Adipocyte (in vitro differentiated cells): ENCODE measurements at regions not wholly inside any gene's neighbourhood (a gene's known extent, or its start where the extent isn't known, plus 50 kb on each side); places are given as distances from the start of the nearest gene placed in this dataset.

Experiments
- DNase-seq: peaks from one replicate; pipeline ENCODE4 v3.0.0-alpha.2; 2015; ENCODE audit warnings: low read depth
- H3K27me3 ChIP-seq: replicated peaks from 2 replicates; pipeline ENCODE4 v1.7.0; 2013; ENCODE audit warnings: mild to moderate bottlenecking, low read length, moderate library complexity; ENCODE audit not compliant: control insufficient read depth, insufficient read depth
- H3K36me3 ChIP-seq: 2 replicates; pipeline ENCODE4 v1.7.0; 2013; ENCODE audit warnings: low read length, mild to moderate bottlenecking, moderate library complexity; ENCODE audit not compliant: control insufficient read depth, insufficient read depth, severe bottlenecking
- H3K4me1 ChIP-seq: 2 replicates; pipeline ENCODE4 v1.7.0; 2013; ENCODE audit warnings: mild to moderate bottlenecking, low read length, moderate library complexity; ENCODE audit not compliant: control insufficient read depth, insufficient read depth
- H3K4me3 ChIP-seq: 2 replicates; pipeline ENCODE4 v1.7.0; 2013; ENCODE audit warnings: mild to moderate bottlenecking, low read length, moderate library complexity
- H3K9ac ChIP-seq: 2 replicates; pipeline ENCODE4 v1.7.0; 2013; ENCODE audit warnings: mild to moderate bottlenecking, low read length, moderate library complexity
- H3K9me3 ChIP-seq: 2 replicates; pipeline ENCODE4 v1.7.0; 2013; ENCODE audit warnings: mild to moderate bottlenecking, low read length, moderate library complexity; ENCODE audit not compliant: control insufficient read depth

- Histone ChIP-seq H3K4me1 (peaks cover 23% of the 10 kb centered on the region), H3K9me3 (no peaks in the 10 kb centered on the region), H3K36me3 (no peaks in the 10 kb centered on the region), H3K9ac (no peak overlapping the region), H3K27me3 (no peaks in the 10 kb centered on the region), H3K4me3 (no peak overlapping the region)
- DNase-seq = peak; percentile 51
Observed at GRCh38 chr2:144876013-144876412, 356.1 kb upstream of the ZEB2 start.

DNA sequence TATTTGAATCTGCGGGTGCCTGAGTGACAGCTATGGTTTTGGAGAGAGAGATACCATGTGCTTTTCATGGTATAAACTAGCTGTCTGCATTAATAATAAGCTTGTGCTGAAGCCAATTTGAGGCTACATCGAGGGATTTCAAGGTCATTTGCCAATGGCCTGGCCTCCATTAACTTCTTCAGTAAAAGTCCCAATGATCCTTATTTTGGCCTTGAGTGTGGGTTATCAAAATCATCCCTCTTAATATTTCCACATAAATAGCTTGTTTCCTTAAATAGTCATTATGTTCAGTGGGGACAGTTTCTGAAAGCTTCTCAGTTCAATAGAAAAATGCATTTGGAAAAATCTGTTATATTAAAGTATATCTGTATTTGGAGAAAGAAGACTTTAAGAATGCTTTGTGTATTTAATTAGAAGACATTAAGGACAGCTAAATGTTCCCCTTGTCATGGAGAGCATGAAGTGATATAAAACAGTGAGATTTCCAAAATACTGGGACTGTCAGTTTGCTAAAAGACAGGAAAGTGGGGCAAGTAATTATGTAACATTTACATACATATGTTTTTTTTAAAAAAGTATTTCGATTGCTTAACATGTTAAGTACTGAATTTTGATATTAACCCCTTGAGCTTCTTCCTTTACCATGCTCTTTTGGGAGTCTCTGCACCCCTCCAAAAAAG is 355.5 kb upstream of the ZEB2 start:
- no peak for DNase-seq
- H3K27me3 ChIP-seq = no peaks in the 10 kb centered on the region

DNA sequence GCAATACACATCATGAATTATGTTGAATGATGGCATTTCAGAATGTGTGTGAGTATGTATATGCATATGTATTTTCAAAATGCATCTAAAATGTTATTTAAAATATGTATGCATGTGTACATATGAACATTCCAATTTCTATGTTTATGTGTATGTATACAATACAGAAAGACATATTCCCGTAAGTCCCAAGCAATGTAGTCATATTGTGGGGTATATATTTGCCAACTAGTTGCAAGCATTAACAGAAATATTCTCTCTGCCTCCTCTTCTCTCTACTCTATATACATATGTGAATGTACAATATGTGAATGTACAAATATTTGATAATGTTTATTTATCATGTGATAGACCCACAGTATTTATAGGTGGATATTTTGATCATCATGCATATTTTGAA is 345.8 kb upstream of the ZEB2 start:
- H3K4me3 ChIP-seq = no peak overlapping the region
- no peaks in the 10 kb centered on the region for H3K4me1 ChIP-seq
- H3K36me3 ChIP-seq = no peaks in the 10 kb centered on the region
- H3K27me3 ChIP-seq = no peaks in the 10 kb centered on the region
- no peaks in the 10 kb centered on the region for H3K9me3 ChIP-seq
- no peak for DNase-seq
- H3K9ac ChIP-seq = no peak overlapping the region

More for the DNA sequence above, 355.5 kb upstream of the ZEB2 start:
- H3K4me3 ChIP-seq = no peak overlapping the region
- H3K36me3 ChIP-seq = no peaks in the 10 kb centered on the region
- peaks cover 23% of the 10 kb centered on the region for H3K4me1 ChIP-seq
- H3K9ac ChIP-seq = peak overlapping the region; percentile 64
- no peaks in the 10 kb centered on the region for H3K9me3 ChIP-seq

DNA sequence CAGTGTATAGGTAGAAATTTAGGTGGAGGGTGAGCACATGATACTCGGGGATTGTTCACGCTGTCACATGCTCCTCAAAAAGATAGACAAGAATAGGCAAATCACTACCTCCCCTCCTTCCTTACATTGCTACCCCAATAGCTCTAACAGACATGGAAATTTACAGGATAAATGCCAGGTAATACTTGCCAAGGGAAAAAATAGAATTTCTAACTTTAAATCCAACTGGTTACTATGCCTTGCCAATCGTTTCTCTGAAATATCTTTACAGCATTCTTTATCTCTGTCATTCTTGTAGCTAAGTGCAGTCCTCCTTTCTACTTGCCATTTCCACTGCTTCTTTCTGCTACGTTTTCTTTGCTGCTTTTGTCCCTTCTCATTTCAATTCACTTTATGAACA is 339.8 kb upstream of the ZEB2 start:
- Histone ChIP-seq H3K27me3 (no peaks in the 10 kb centered on the region), H3K9ac (no peak overlapping the region), H3K4me1 (no peaks in the 10 kb centered on the region), H3K9me3 (peaks cover 3% of the 10 kb centered on the region), H3K4me3 (no peak overlapping the region), H3K36me3 (no peaks in the 10 kb centered on the region)
- DNase-seq = no peak

GRCh38 chr2:144858211-144858610 is 338.3 kb upstream of the ZEB2 start:
- no peaks in the 10 kb centered on the region for H3K36me3 ChIP-seq
- H3K9ac ChIP-seq = no peak overlapping the region
- no peaks in the 10 kb centered on the region for H3K4me1 ChIP-seq
- no peak for DNase-seq
- no peaks in the 10 kb centered on the region for H3K27me3 ChIP-seq
- H3K9me3 ChIP-seq = peaks cover 9% of the 10 kb centered on the region
- H3K4me3 ChIP-seq = no peak overlapping the region

DNA sequence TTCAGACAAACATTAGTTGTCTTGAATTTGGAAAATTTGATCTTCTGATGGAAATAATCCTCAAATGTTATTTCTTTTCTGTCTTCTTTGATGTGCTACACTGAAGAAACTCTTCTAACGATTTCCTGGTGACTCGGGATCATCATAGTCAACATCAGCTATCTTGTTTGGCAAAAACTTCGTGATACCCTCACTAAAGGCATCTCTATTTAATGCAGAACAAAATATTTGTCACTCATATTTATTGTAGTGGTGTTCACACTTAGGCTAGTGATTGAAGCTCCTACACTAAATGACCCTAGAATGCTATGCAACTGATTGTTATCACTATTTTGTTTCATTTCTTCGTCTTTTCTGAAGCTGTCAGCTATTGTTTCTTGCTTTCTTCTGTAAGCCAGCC is 334.7 kb upstream of the ZEB2 start:
- peaks cover 9% of the 10 kb centered on the region for H3K9me3 ChIP-seq
- H3K27me3 ChIP-seq = no peaks in the 10 kb centered on the region
- H3K36me3 ChIP-seq = no peaks in the 10 kb centered on the region
- H3K4me3 ChIP-seq = no peak overlapping the region
- peaks cover 1% of the 10 kb centered on the region for H3K4me1 ChIP-seq
- no peak for DNase-seq
- H3K9ac ChIP-seq = no peak overlapping the region

DNA sequence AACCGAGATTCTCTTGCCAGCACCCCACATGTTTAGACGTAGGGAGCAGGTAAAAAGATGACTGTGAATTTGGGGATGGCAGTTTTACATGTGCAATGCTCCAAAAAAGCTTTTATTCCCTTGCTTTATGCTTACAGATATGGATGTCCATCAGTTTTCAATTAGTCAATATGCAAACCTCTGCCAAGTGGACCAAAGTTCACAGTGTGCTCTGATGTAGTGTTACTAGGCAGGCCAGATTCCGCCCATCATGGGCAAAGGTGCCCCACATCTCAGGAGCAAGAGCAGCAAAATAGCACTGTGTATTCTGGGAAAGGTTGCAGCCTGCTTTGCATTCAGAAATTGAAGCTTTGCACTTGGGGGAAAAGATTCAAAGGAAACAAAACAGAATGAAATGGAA is 329.7 kb upstream of the ZEB2 start:
- Histone ChIP-seq H3K27me3 (no peaks in the 10 kb centered on the region), H3K4me1 (peaks cover 4% of the 10 kb centered on the region), H3K9ac (no peak overlapping the region), H3K36me3 (no peaks in the 10 kb centered on the region), H3K9me3 (peaks cover 5% of the 10 kb centered on the region), H3K4me3 (no peak overlapping the region)
- DNase-seq = peak; percentile 55

- no peaks in the 10 kb centered on the region for H3K27me3 ChIP-seq
- no peak for DNase-seq
- H3K9me3 ChIP-seq = no peaks in the 10 kb centered on the region
- peaks cover 4% of the 10 kb centered on the region for H3K4me1 ChIP-seq
- no peak overlapping the region for H3K9ac ChIP-seq
- no peaks in the 10 kb centered on the region for H3K36me3 ChIP-seq
- no peak overlapping the region for H3K4me3 ChIP-seq
Observed at GRCh38 chr2:144848423-144848822, 328.5 kb upstream of the ZEB2 start.

GRCh38 chr2:144847347-144848080 is 327.6 kb upstream of the ZEB2 start:
- Histone ChIP-seq H3K27me3 (no peaks in the 10 kb centered on the region), H3K4me1 (peaks cover 4% of the 10 kb centered on the region), H3K9ac (no peak overlapping the region), H3K4me3 (no peak overlapping the region), H3K9me3 (no peaks in the 10 kb centered on the region), H3K36me3 (no peaks in the 10 kb centered on the region)
- DNase-seq = no peak

GRCh38 chr2:144836635-144837350 is 316.9 kb upstream of the ZEB2 start:
- no peaks in the 10 kb centered on the region for H3K36me3 ChIP-seq
- no peaks in the 10 kb centered on the region for H3K27me3 ChIP-seq
- H3K4me1 ChIP-seq = peaks cover 35% of the 10 kb centered on the region
- DNase-seq = peak; percentile 63
- peak overlapping the region; percentile 35 for H3K9ac ChIP-seq
- no peaks in the 10 kb centered on the region for H3K9me3 ChIP-seq
- H3K4me3 ChIP-seq = peak overlapping the region; percentile 68

DNA sequence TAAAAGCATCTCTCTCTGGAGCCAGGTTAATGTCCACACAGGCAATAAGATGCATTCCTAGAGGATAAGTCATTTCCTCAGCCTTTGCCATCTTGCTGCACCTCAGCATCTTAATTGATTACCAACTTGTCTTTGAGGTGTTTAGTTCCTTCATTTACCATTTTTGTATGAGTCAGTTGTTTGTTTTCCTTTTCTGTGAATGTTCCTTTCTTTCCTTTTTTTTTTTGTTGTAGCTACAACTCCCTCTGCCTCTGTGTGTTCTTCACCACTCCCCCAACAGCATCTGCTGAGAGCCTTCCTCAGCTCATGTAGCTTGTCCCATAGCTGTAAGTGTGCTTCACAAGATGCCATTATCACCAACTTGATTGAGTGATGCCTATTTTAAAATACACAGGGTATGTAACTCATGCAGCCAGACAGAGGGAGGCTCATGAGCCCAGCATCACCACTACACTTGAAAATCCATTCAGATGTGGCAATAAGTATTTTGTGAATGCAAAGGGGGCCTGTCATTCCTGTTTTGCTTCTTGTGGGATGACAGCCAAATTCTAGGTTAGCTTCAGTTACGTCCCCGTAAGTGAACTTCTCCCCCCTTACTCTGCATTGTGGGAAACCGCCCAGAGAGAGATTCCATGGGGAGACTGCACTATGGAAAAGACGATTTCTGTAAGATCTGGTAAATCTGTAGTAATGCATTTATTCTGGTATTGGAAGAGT is 315.9 kb upstream of the ZEB2 start:
- Histone ChIP-seq H3K4me3 (peak overlapping the region; percentile 53), H3K9me3 (no peaks in the 10 kb centered on the region), H3K9ac (no peak overlapping the region), H3K27me3 (no peaks in the 10 kb centered on the region), H3K4me1 (peaks cover 35% of the 10 kb centered on the region), H3K36me3 (no peaks in the 10 kb centered on the region)
- DNase-seq = no peak
